AG09309 (cell line): ENCODE measurements at regions not wholly inside any gene's neighbourhood (a gene's known extent, or its start where the extent isn't known, plus 50 kb on each side); places are given as distances from the start of the nearest gene placed in this dataset.

Experiments used
- DNase-seq: peaks from one replicate; pipeline ENCODE4 v3.0.0-alpha.2; 2010; ENCODE audit warnings: low read depth
- H3K4me3 ChIP-seq: 2 replicates; pipeline ENCODE4 v1.5.1; 2011; ENCODE audit warnings: mild to moderate bottlenecking, low read depth, low read length, moderate library complexity; ENCODE audit not compliant: control insufficient read depth
- CTCF ChIP-seq: IDR thresholded peaks from 2 replicates; pipeline ENCODE4 v1.5.1; 2011; ENCODE audit warnings: mild to moderate bottlenecking, low read depth, low read length, inconsistent platforms; ENCODE audit not compliant: insufficient read depth, control insufficient read depth; ENCODE audit errors: missing control alignments

GRCh38 chr2:104420953-104421352 lies 433.0 kb upstream of the POU3F3 start:
- DNase-seq = no peak
- no peak for TF ChIP-seq CTCF
- no peak overlapping the region for H3K4me3 ChIP-seq

DNA sequence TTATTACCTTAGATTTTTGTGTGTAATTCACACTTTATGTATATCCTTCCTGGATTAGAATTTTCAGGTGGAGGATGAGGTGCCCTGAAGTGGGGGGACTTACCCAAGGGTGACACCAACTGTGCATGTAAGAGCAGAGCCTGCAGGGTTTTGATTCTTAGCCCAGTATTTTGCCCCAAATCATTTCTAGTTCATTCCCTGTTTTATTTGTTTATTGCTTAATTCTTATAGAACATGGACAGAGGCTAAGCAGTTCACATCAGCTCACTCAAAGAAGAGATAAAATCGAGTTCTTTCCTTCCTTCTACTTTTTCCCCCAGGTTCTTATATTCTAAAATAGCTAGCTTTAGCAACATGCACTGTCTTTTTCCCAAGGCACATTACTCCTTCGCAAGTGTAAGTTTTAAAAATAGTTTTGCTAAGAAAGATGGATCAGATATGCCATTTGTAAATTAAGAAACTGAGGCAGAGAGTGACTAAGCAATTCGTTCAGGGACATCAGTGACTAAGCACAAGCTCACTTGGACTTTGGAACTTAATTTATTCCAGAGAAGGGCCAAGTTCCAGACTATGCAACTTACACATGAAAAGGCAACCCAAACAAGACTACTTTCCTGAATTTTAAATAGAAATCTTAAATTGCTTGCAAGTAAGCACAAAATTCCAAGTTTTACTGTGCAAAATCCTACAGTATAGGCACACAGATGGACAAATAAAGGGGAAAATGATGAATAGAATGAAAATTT lies 427.9 kb upstream of the POU3F3 start:
- DNase-seq = no peak
- no peak overlapping the region for H3K4me3 ChIP-seq
- no peak for TF ChIP-seq CTCF

- H3K4me3 ChIP-seq = no peak overlapping the region
- no peak for DNase-seq
- TF ChIP-seq CTCF = no peak
These were observed 425.8 kb upstream of the POU3F3 start for GRCh38 chr2:104428155-104428554.

GRCh38 chr2:104429639-104430358 lies 424.1 kb upstream of the POU3F3 start:
- no peak for DNase-seq
- no peak for TF ChIP-seq CTCF
- H3K4me3 ChIP-seq = no peak overlapping the region

GRCh38 chr2:104430359-104430740 lies 423.6 kb upstream of the POU3F3 start:
- no peak overlapping the region for H3K4me3 ChIP-seq
- no peak for DNase-seq
- peak; percentile 2 for TF ChIP-seq CTCF

DNA sequence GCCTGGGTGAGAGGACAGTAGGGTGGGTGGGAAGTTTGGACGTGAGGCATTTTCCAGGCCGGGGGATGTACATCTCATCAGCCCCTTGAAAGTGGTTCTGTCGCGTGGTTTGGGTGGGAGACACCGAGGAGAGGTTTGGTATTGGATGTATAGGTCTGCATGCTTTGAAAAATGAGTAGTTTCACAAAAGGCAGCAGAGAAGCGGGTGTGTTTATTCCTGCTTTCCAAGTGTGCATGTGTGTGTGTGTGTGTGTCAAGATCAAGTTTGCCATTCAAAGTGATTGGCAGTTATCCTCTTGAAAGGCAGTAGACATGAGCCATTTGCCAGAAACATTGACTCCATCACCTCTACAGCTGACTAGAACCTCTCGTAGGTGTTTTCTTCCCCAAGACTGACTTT lies 423.1 kb upstream of the POU3F3 start:
- no peak for DNase-seq
- TF ChIP-seq CTCF = no peak
- no peak overlapping the region for H3K4me3 ChIP-seq

DNA sequence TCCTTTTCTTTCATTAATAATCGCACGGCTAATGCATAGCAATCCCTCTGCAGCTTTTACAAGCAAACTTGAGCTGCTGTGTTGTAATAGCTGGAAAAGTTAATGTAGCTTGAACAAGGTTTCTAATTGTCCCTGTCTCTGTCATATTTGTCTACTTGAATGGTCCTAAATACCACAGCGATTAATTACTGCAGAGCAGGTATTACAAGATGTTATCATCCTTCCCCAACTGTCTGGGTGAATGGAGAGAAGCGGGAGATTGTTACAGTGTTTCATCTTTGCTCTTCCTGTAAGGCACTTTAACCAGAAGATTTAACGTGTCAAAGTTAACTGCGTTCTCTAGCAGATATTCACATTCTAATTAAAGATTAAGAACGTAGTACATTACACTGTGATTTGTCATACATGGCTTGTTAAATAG lies 422.2 kb upstream of the POU3F3 start:
- no peak overlapping the region for H3K4me3 ChIP-seq
- DNase-seq = no peak
- TF ChIP-seq CTCF = no peak
